Testis (tissue), 2 donors: ENCODE measurements at regions not wholly inside any gene's neighbourhood (a gene's known extent, or its start where the extent isn't known, plus 50 kb on each side); places are given as distances from the start of the nearest gene placed in this dataset.
"Not testable (repeated sequence)": the region's sequence is repeated elsewhere in the genome, so short reads cannot be mapped to it uniquely, and the experiment has no call there.

ENCODE experiments used
- DNase-seq: peaks from one replicate; pipeline ENCODE4 v3.0.0-alpha.2; 2019
- H3K27ac ChIP-seq, 2 donors: fragments of 200-600 bp; sonication (generic); one replicate each; pipeline ENCODE4 v1.5.1; 2019
- H3K27me3 ChIP-seq: fragments of 200-600 bp; sonication (generic); one replicate; pipeline ENCODE4 v1.5.1; 2019
- H3K36me3 ChIP-seq: fragments of 200-600 bp; sonication (generic); one replicate; pipeline ENCODE4 v1.5.1; 2017; ENCODE audit warnings: low read depth; ENCODE audit errors: missing control alignments
- H3K4me1 ChIP-seq: fragments of 200-600 bp; sonication (generic); one replicate; pipeline ENCODE4 v1.5.1; 2019
- H3K4me3 ChIP-seq, 2 donors: fragments of 200-600 bp; sonication (generic); one replicate each; pipeline ENCODE4 v1.5.1; 2017 to 2019
- H3K9me3 ChIP-seq: fragments of 200-600 bp; sonication (generic); one replicate; pipeline ENCODE4 v1.5.1; 2017
- POLR2A ChIP-seq: fragments of 450-650 bp; IDR thresholded peaks from one replicate; pipeline ENCODE4 v1.6.1; 2017; ENCODE audit warnings: antibody characterized with exemption, mild to moderate bottlenecking, moderate library complexity
- WGBS, 2 donors: methylation state at CpG; one replicate each; pipeline ENCODE4 v1.1.5; 2018; 5-methylcytosine and 5-hydroxymethylcytosine counted together
- intact Hi-C: fragments of 100-400 bp; cut with DNase I; formaldehyde crosslinking; loops from one replicate; pipeline ENCODE4 v1.15.1; 2023; ENCODE audit warnings: low total_unique reads
- TF ChIP-seq, protein P1 (sequence below), 3 experiments: fragments of 450-650 bp in 2 of 3; fragments of 200-600 bp in 1 of 3; sonication (generic) in 1 of 3; IDR thresholded peaks; one replicate each; pipeline ENCODE4 v1.5.1; 2016 to 2019; ENCODE audit warnings: antibody characterized with exemption in 3 of 3, mild to moderate bottlenecking in 2 of 3, moderate library complexity in 1 of 3

DNA sequence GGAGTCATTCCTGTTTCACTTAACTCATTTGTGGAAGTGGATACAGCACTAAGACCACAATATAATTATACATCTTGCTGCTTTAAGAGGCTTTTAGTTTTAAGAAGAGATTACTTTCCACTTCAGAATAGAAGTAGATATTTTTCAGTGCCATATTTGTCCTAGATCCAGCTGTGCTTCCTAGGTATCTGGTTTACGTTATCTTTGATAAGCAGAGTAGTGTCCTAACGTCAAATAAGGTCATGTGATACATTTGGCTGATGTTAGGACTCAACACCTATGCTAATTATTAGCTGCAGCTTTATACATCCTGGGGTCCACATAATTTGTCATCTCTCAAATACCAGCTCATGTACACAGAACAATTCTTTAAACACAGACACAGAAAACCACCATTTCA is 196.2 kb upstream of the SMIM30 start:
- H3K27ac ChIP-seq: no peak overlapping the region
- intact Hi-C loops: no loop called here
- H3K4me3 ChIP-seq: no peak overlapping the region
- no peaks in the 10 kb centered on the region for H3K36me3 ChIP-seq
- no peaks in the 10 kb centered on the region for H3K27me3 ChIP-seq
- H3K4me1 ChIP-seq: no peaks in the 10 kb centered on the region
- no peak for DNase-seq
- TF ChIP-seq, protein P1, sequence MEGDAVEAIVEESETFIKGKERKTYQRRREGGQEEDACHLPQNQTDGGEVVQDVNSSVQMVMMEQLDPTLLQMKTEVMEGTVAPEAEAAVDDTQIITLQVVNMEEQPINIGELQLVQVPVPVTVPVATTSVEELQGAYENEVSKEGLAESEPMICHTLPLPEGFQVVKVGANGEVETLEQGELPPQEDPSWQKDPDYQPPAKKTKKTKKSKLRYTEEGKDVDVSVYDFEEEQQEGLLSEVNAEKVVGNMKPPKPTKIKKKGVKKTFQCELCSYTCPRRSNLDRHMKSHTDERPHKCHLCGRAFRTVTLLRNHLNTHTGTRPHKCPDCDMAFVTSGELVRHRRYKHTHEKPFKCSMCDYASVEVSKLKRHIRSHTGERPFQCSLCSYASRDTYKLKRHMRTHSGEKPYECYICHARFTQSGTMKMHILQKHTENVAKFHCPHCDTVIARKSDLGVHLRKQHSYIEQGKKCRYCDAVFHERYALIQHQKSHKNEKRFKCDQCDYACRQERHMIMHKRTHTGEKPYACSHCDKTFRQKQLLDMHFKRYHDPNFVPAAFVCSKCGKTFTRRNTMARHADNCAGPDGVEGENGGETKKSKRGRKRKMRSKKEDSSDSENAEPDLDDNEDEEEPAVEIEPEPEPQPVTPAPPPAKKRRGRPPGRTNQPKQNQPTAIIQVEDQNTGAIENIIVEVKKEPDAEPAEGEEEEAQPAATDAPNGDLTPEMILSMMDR (IDR thresholded peaks at IDR 0.05): no peak
- TF ChIP-seq POLR2A: no peak
- no peaks in the 10 kb centered on the region for H3K9me3 ChIP-seq
- WGBS, 2 donors: 33 to 43% methylated on average over 2 of the region's 2 CpGs

DNA sequence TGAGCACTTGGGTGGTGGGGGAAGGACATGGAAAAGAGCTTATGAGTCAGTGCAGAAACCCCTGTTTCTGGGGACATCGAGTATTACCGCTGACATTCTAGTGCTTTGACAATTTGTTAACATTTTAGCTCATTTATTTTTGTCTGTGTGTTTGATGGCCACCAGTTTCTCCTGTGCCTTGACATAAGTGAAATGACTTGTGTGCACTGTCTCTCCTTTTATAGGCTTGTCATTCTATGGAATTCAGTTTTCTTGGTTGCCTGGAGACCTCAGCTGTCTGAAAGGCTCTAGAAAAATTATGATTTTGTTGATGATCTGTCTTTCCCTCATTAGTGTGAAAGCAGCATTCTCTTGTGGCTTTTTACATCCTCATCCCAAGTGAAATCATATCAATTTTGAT is 190.0 kb upstream of the SMIM30 start:
- no peaks in the 10 kb centered on the region for H3K36me3 ChIP-seq
- no peaks in the 10 kb centered on the region for H3K27me3 ChIP-seq
- no peak overlapping the region for H3K4me3 ChIP-seq
- intact Hi-C loops: no loop called here
- TF ChIP-seq POLR2A: no peak
- TF ChIP-seq, protein P1 (IDR thresholded peaks at IDR 0.05): no peak
- 83 to 84% methylated on average over 2 of the region's 2 CpGs for WGBS, 2 donors
- H3K27ac ChIP-seq: no peak overlapping the region
- H3K4me1 ChIP-seq: no peaks in the 10 kb centered on the region
- no peak for DNase-seq
- no peaks in the 10 kb centered on the region for H3K9me3 ChIP-seq

DNA sequence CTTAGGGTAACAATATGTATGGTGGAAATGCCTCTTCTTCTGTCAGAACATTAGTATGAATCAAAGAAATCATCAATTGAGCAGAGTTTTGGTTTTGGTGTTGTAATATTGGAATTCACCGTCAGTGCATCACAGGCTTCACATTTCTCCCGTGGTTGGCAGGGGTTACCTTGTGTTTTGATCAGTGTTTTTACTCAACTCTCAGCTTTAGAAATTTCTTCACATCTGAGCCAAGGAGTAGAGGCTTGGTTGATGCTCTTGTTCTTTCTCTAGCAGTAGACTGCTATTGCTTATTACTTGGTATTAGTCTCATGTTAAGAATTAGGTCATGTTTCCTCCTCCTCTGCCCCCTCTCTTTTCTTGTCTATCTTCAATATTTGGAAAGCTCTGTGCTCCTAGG is 188.8 kb upstream of the SMIM30 start:
- Histone ChIP-seq H3K27me3 (no peaks in the 10 kb centered on the region), H3K36me3 (no peaks in the 10 kb centered on the region), H3K4me3 (no peak overlapping the region), H3K27ac (no peak overlapping the region), H3K9me3 (no peaks in the 10 kb centered on the region), H3K4me1 (no peaks in the 10 kb centered on the region)
- 46 to 85% methylated on average over 2 of the region's 2 CpGs for WGBS, 2 donors
- intact Hi-C loops: no loop called here
- DNase-seq: no peak
- TF ChIP-seq, protein P1 (IDR thresholded peaks at IDR 0.05): no peak
- TF ChIP-seq POLR2A: no peak

DNA sequence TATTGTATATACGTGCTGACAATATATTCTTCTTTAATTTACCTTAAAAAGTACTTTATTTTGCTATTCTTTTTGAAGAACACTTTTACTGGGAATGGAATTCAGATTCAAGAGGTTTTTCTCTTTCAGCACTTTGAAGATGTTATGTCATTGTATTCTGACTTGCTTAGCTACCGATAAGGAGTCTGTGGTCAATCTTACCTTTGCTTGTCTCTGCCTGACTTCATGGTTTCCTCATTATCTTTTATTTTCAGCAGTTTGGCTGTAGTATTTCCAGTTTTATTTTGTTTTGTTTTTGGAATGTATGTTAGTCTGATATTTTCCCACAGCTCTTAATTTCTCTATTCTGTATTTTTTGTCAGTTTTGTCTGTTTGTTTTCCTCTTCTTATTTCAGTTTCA is 187.9 kb upstream of the SMIM30 start:
- WGBS, 2 donors: 85% methylated on average over 2 of the region's 2 CpGs

DNA sequence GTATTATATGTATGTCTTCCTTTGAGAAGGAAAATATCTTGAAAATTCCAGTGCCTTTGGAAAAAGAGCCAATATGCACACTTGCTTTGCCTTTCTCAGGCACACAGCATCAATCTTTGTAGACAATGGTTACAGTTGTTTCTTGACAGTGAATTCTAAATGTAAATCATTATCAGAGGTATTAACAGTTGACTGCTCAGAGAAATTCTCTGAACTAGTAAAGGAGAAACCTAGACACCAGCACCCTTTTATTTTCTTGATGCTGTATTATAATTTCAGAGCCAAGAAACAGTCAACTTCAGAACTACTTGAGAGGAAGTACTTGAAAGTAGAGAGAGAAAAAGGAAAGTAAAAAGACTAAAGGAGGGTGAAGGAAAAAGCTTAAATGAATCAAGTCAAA is 185.8 kb upstream of the SMIM30 start:
- TF ChIP-seq, protein P1 (IDR thresholded peaks at IDR 0.05): no peak
- no peak for TF ChIP-seq POLR2A
- intact Hi-C loops: no loop called here
- Histone ChIP-seq H3K36me3 (no peaks in the 10 kb centered on the region), H3K4me3 (no peak overlapping the region), H3K27ac (no peak overlapping the region), H3K27me3 (no peaks in the 10 kb centered on the region), H3K4me1 (no peaks in the 10 kb centered on the region), H3K9me3 (no peaks in the 10 kb centered on the region)
- no peak for DNase-seq

More for the DNA sequence above, 187.9 kb upstream of the SMIM30 start:
- no peak for DNase-seq
- Histone ChIP-seq H3K9me3 (no peaks in the 10 kb centered on the region), H3K27ac (no peak overlapping the region), H3K4me1 (no peaks in the 10 kb centered on the region), H3K36me3 (no peaks in the 10 kb centered on the region), H3K27me3 (no peaks in the 10 kb centered on the region), H3K4me3 (no peak overlapping the region)
- intact Hi-C loops: no loop called here
- TF ChIP-seq POLR2A: no peak
- TF ChIP-seq, protein P1 (IDR thresholded peaks at IDR 0.05): no peak

DNA sequence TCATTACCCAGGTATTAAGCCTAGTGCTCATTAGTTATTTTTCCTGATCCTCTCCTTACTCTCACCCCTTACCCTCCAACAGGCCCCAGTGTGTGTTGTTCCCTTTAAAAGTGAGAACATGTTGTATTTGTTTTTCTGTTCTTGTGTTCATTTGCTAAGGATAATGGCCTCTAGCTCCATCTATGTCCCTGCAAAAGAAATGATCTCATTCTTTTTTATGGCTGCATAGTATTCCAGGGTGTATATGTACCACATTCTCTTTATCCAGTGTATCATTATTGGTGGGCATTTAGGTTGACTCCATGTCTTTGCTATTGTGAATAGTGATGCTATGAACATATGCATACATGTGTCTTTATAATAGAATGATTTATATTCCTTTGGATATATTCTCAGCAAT is 185.0 kb upstream of the SMIM30 start:
- H3K9me3 ChIP-seq, H3K4me3 ChIP-seq, H3K27ac ChIP-seq, H3K4me1 ChIP-seq, H3K36me3 ChIP-seq, intact Hi-C loops, H3K27me3 ChIP-seq, DNase-seq: not testable (repeated sequence)
